Adrenal gland (tissue), 5 donors: ENCODE measurements at regions not wholly inside any gene's neighbourhood (a gene's known extent, or its start where the extent isn't known, plus 50 kb on each side); places are given as distances from the start of the nearest gene placed in this dataset.

Source experiments
- CTCF ChIP-seq, 6 experiments: fragments of 450-650 bp in 4 of 6; fragments of 200-600 bp in 2 of 6; sonication (generic) in 1 of 6; IDR thresholded peaks; 1 replicate in 5 of 6; 2 replicates in 1 of 6; pipeline versions ENCODE4 v1.5.1 to v1.8.0; 2016 to 2021; ENCODE audit warnings: antibody characterized with exemption in 6 of 6, mild to moderate bottlenecking in 2 of 6, moderate library complexity in 1 of 6
- POLR2A ChIP-seq, 2 donors: fragments of 450-650 bp; IDR thresholded peaks; one replicate each; pipeline ENCODE4 v1.6.1; 2017; ENCODE audit warnings: antibody characterized with exemption in 2 of 2, mild to moderate bottlenecking in 2 of 2, moderate library complexity in 1 of 2
- donor health status: DM: no; HTN: no; CAD: no.

- no peak for TF ChIP-seq CTCF (IDR thresholded peaks at IDR 0.05)
- TF ChIP-seq POLR2A (IDR thresholded peaks at IDR 0.05) = no peak
Measured at GRCh38 chr16:73764321-73764720, 532.3 kb upstream of the PSMD7 start.
